SK-N-SH (cell line): ENCODE measurements at regions not wholly inside any gene's neighbourhood (a gene's known extent, or its start where the extent isn't known, plus 50 kb on each side); places are given as distances from the start of the nearest gene placed in this dataset.

Experiments
- CTCF ChIA-PET: fragments of 300-600, 350-600 bp; formaldehyde crosslinking; extraction: SDS; loops from one replicate; lab custom pipeline; 2021; lab: Yijun Ruan, JAX
- POLR2A ChIA-PET: fragments of 350-600 bp; sonication (Branson Sonifier 250); formaldehyde crosslinking; extraction: SDS; loops from one replicate; lab custom pipeline; 2020; ENCODE audit warnings: antibody characterized with exemption, inconsistent platforms; lab: Yijun Ruan, JAX
- DNase-seq: peaks from one replicate; pipeline ENCODE4 v3.0.0; 2012
- H2AFZ ChIP-seq: fragments of 200-600 bp; sonication (generic); 2 replicates; pipeline ENCODE4 v1.8.1; 2016; ENCODE audit warnings: antibody characterized with exemption, mild to moderate bottlenecking, low read depth
- H3F3A ChIP-seq: fragments of 200-600 bp; sonication (generic); replicated peaks from 2 replicates; pipeline ENCODE3; 2016; ENCODE audit warnings: antibody characterized with exemption, mild to moderate bottlenecking; ENCODE audit not compliant: insufficient read depth
- H3K27ac ChIP-seq, 2 experiments: fragments of 200-500 bp in 1 of 2; fragments of 200-600 bp in 1 of 2; sonication (Bioruptor generic) in 1 of 2; sonication (generic), shearing (Covaris generic) in 1 of 2; 2 replicates each; pipeline versions ENCODE4 v1.5.1 to v1.6.1; 2014 to 2016; ENCODE audit warnings: low read depth in 2 of 2, inconsistent platforms in 1 of 2, low read length in 1 of 2, mild to moderate bottlenecking in 1 of 2, mixed read lengths in 1 of 2
- H3K27me3 ChIP-seq: fragments of 200-600 bp; sonication (generic), shearing (Covaris generic); 2 replicates; pipeline ENCODE4 v1.6.1; 2016; ENCODE audit warnings: mixed run types; ENCODE audit not compliant: insufficient read depth
- H3K36me3 ChIP-seq, 2 experiments: fragments of 200-500 bp in 1 of 2; fragments of 200-600 bp in 1 of 2; sonication (Bioruptor generic) in 1 of 2; sonication (generic) in 1 of 2; replicated peaks in 1 of 2; 2 replicates each; pipeline versions ENCODE3 to v1.5.1; 2014 to 2016; ENCODE audit warnings: low read length in 1 of 2, mild to moderate bottlenecking in 1 of 2; ENCODE audit not compliant: insufficient read depth in 2 of 2, control insufficient read depth in 1 of 2
- H3K4me1 ChIP-seq, 2 experiments: fragments of 200-500 bp in 1 of 2; fragments of 200-600 bp in 1 of 2; sonication (Bioruptor generic) in 1 of 2; sonication (generic), shearing (Covaris generic) in 1 of 2; 2 replicates each; pipeline versions ENCODE4 v1.5.1 to v1.6.1; 2014 to 2016; ENCODE audit warnings: low read depth in 1 of 2, low read length in 1 of 2, mixed run types in 1 of 2; ENCODE audit not compliant: insufficient read depth in 2 of 2, control insufficient read depth in 1 of 2
- H3K4me2 ChIP-seq: fragments of 200-600 bp; sonication (generic), shearing (Covaris generic); 2 replicates; pipeline ENCODE4 v1.6.1; 2017; ENCODE audit warnings: mixed run types
- H3K4me3 ChIP-seq, 2 experiments: fragments of 200-500 bp in 1 of 2; fragments of 200-600 bp in 1 of 2; sonication (Bioruptor generic) in 1 of 2; sonication (generic), shearing (Covaris generic) in 1 of 2; 2 replicates each; pipeline versions ENCODE4 v1.5.1 to v1.8.1; 2014 to 2016; ENCODE audit warnings: low read depth in 2 of 2, inconsistent platforms in 1 of 2, low read length in 1 of 2, mild to moderate bottlenecking in 1 of 2, mixed read lengths in 1 of 2, moderate library complexity in 1 of 2
- H3K79me2 ChIP-seq: fragments of 200-600 bp; sonication (generic); 2 replicates; pipeline ENCODE4 v1.8.1; 2017; ENCODE audit warnings: mild to moderate bottlenecking; ENCODE audit not compliant: insufficient read depth
- H3K9ac ChIP-seq: fragments of 200-600 bp; sonication (generic); 2 replicates; pipeline ENCODE4 v1.6.1; 2017; ENCODE audit warnings: mixed run types
- H3K9me2 ChIP-seq: fragments of 200-600 bp; sonication (generic); 2 replicates; pipeline ENCODE4 v1.6.1; 2017; ENCODE audit warnings: mixed run types
- H3K9me3 ChIP-seq: fragments of 200-600 bp; sonication (generic); 2 replicates; pipeline ENCODE4 v1.6.1; 2017; ENCODE audit warnings: mixed run types, mild to moderate bottlenecking, moderate library complexity
- H4K20me1 ChIP-seq: fragments of 200-600 bp; sonication (generic); 2 replicates; pipeline ENCODE4 v1.6.1; 2017; ENCODE audit warnings: mild to moderate bottlenecking, mixed run types; ENCODE audit not compliant: insufficient read depth
- CHD2 ChIP-seq: fragments of 150-350 bp; IDR thresholded peaks from 2 replicates; pipeline ENCODE4 v1.6.1; 2018; ENCODE audit warnings: low read length; ENCODE audit not compliant: partially characterized antibody
- ELF1 ChIP-seq: IDR thresholded peaks from 2 replicates; pipeline ENCODE4 v1.4.0; 2012
- EP300 ChIP-seq, 2 experiments: IDR thresholded peaks; 2 replicates each; pipeline versions ENCODE4 v1.4.0 to v1.6.1; 2012; ENCODE audit warnings: borderline replicate concordance in 1 of 2, low read depth in 1 of 2, low read length in 1 of 2
- FOSL2 ChIP-seq: IDR thresholded peaks from 2 replicates; pipeline ENCODE4 v1.4.0; 2012; ENCODE audit warnings: low read depth, mild to moderate bottlenecking, moderate library complexity, borderline replicate concordance
- FOXJ3 ChIP-seq: sonication (generic); formaldehyde crosslinking; IDR thresholded peaks from 2 replicates; pipeline ENCODE4 v1.5.1; 2020; ENCODE audit warnings: mild to moderate bottlenecking, missing genetic modification reagents
- FOXM1 ChIP-seq: IDR thresholded peaks from 2 replicates; pipeline ENCODE4 v1.4.0; 2012; ENCODE audit warnings: low read depth, mild to moderate bottlenecking
- GABPA ChIP-seq: IDR thresholded peaks from 2 replicates; pipeline ENCODE4 v1.4.0; 2012; ENCODE audit warnings: low read depth, mild to moderate bottlenecking
- MEF2A ChIP-seq: IDR thresholded peaks from 2 replicates; pipeline ENCODE4 v1.4.0; 2012; ENCODE audit warnings: low read depth, borderline replicate concordance
- MXI1 ChIP-seq: IDR thresholded peaks from 2 replicates; pipeline ENCODE4 v1.6.1; 2012; ENCODE audit warnings: mild to moderate bottlenecking, low read depth, low read length, improper control_type of control experiment
- NFIC ChIP-seq: IDR thresholded peaks from 2 replicates; pipeline ENCODE4 v1.4.0; 2012; ENCODE audit warnings: borderline replicate concordance
- RAD21 ChIP-seq: IDR thresholded peaks from 2 replicates; pipeline ENCODE4 v1.6.1; 2012; ENCODE audit warnings: mild to moderate bottlenecking, low read length
- USF2 ChIP-seq: fragments of 150-350 bp; IDR thresholded peaks from 2 replicates; pipeline ENCODE4 v1.6.1; 2017; ENCODE audit warnings: antibody characterized with exemption, low read length, low read depth, borderline replicate concordance
- WGBS: methylation state at CpG from one replicate; pipeline ENCODE4 v1.1.6; 2017; ENCODE audit warnings: low lambda C conversion rate; 5-methylcytosine and 5-hydroxymethylcytosine counted together
- TF ChIP-seq, protein P1 (sequence below): IDR thresholded peaks from 2 replicates; pipeline ENCODE4 v1.6.1; 2012; ENCODE audit warnings: mild to moderate bottlenecking, low read depth, low read length, moderate library complexity
- TF ChIP-seq, protein P2 (sequence below): IDR thresholded peaks from 2 replicates; pipeline ENCODE4 v1.4.0; 2012; ENCODE audit warnings: low read depth
- TF ChIP-seq, protein P3 (sequence below): fragments of 200-600 bp; sonication (generic); IDR thresholded peaks from 2 replicates; pipeline ENCODE4 v1.6.1; 2017; ENCODE audit warnings: antibody characterized with exemption, mild to moderate bottlenecking, moderate library complexity
- TF ChIP-seq, protein P4 (sequence below): fragments of 150-350 bp; IDR thresholded peaks from 2 replicates; pipeline ENCODE4 v1.6.1; 2016; ENCODE audit warnings: mild to moderate bottlenecking, low read depth, low read length

GRCh38 chr15:97679106-97679688 is 281.3 kb upstream of the ARRDC4 start:
- WGBS, result 7% methylated on average over 6 of the region's 6 CpGs

GRCh38 chr15:97680606-97681220 is 279.8 kb upstream of the ARRDC4 start:
- no peaks in the 10 kb centered on the region for H4K20me1 ChIP-seq
- H3K79me2 ChIP-seq, result no peaks in the 10 kb centered on the region
- no peak overlapping the region for H2AFZ ChIP-seq
- no peak overlapping the region for H3K4me2 ChIP-seq
- no peaks in the 10 kb centered on the region for H3F3A ChIP-seq
- no peak overlapping the region for H3K27ac ChIP-seq
- no peaks in the 10 kb centered on the region for H3K36me3 ChIP-seq
- 3% methylated on average over 5 of the region's 5 CpGs for WGBS
- no peak for DNase-seq
- CTCF ChIA-PET, result no interaction called here
- TF ChIP-seq ELF1 (no peak), FOXJ3 (no peak), NFIC (no peak), MXI1 (no peak), MEF2A (no peak), FOXM1 (no peak), CHD2 (no peak), FOSL2 (no peak), USF2 (no peak), RAD21 (no peak), GABPA (no peak)
- TF ChIP-seq, protein P1, sequence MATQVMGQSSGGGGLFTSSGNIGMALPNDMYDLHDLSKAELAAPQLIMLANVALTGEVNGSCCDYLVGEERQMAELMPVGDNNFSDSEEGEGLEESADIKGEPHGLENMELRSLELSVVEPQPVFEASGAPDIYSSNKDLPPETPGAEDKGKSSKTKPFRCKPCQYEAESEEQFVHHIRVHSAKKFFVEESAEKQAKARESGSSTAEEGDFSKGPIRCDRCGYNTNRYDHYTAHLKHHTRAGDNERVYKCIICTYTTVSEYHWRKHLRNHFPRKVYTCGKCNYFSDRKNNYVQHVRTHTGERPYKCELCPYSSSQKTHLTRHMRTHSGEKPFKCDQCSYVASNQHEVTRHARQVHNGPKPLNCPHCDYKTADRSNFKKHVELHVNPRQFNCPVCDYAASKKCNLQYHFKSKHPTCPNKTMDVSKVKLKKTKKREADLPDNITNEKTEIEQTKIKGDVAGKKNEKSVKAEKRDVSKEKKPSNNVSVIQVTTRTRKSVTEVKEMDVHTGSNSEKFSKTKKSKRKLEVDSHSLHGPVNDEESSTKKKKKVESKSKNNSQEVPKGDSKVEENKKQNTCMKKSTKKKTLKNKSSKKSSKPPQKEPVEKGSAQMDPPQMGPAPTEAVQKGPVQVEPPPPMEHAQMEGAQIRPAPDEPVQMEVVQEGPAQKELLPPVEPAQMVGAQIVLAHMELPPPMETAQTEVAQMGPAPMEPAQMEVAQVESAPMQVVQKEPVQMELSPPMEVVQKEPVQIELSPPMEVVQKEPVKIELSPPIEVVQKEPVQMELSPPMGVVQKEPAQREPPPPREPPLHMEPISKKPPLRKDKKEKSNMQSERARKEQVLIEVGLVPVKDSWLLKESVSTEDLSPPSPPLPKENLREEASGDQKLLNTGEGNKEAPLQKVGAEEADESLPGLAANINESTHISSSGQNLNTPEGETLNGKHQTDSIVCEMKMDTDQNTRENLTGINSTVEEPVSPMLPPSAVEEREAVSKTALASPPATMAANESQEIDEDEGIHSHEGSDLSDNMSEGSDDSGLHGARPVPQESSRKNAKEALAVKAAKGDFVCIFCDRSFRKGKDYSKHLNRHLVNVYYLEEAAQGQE, result no peak
- TF ChIP-seq, protein P2, sequence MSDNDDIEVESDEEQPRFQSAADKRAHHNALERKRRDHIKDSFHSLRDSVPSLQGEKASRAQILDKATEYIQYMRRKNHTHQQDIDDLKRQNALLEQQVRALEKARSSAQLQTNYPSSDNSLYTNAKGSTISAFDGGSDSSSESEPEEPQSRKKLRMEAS, result no peak
- TF ChIP-seq, protein P3, sequence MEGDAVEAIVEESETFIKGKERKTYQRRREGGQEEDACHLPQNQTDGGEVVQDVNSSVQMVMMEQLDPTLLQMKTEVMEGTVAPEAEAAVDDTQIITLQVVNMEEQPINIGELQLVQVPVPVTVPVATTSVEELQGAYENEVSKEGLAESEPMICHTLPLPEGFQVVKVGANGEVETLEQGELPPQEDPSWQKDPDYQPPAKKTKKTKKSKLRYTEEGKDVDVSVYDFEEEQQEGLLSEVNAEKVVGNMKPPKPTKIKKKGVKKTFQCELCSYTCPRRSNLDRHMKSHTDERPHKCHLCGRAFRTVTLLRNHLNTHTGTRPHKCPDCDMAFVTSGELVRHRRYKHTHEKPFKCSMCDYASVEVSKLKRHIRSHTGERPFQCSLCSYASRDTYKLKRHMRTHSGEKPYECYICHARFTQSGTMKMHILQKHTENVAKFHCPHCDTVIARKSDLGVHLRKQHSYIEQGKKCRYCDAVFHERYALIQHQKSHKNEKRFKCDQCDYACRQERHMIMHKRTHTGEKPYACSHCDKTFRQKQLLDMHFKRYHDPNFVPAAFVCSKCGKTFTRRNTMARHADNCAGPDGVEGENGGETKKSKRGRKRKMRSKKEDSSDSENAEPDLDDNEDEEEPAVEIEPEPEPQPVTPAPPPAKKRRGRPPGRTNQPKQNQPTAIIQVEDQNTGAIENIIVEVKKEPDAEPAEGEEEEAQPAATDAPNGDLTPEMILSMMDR, result no peak
- TF ChIP-seq, protein P4, sequence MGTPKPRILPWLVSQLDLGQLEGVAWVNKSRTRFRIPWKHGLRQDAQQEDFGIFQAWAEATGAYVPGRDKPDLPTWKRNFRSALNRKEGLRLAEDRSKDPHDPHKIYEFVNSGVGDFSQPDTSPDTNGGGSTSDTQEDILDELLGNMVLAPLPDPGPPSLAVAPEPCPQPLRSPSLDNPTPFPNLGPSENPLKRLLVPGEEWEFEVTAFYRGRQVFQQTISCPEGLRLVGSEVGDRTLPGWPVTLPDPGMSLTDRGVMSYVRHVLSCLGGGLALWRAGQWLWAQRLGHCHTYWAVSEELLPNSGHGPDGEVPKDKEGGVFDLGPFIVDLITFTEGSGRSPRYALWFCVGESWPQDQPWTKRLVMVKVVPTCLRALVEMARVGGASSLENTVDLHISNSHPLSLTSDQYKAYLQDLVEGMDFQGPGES, result no peak
- TF ChIP-seq, all 33 proteins: peak for 0
- Histone ChIP-seq H3K9ac (no peak overlapping the region), H3K9me2 (no peaks in the 10 kb centered on the region), H3K9me3 (no peaks in the 10 kb centered on the region), H3K4me3 (no peak overlapping the region), H3K4me1 (no peaks in the 10 kb centered on the region), H3K27me3 (no peaks in the 10 kb centered on the region)
- POLR2A ChIA-PET, result no interaction called here

More at GRCh38 chr15:97679106-97679688, 281.3 kb upstream of the ARRDC4 start:
- no peak for DNase-seq
- Histone ChIP-seq H3K4me2 (no peak overlapping the region), H3K4me3 (no peak overlapping the region), H3K79me2 (no peaks in the 10 kb centered on the region), H3F3A (no peaks in the 10 kb centered on the region), H3K27ac (no peak overlapping the region), H3K9me2 (no peaks in the 10 kb centered on the region), H3K27me3 (no peaks in the 10 kb centered on the region), H3K9ac (no peak overlapping the region), H3K4me1 (no peaks in the 10 kb centered on the region), H4K20me1 (no peaks in the 10 kb centered on the region), H3K36me3 (no peaks in the 10 kb centered on the region)
- ChIA-PET POLR2A (no interaction called here), CTCF (no interaction called here)
- TF ChIP-seq EP300 (IDR thresholded peaks at IDR 0.05; ENCODE audit: borderline replicate concordance in 1 of 2, low read depth in 1 of 2, low read length in 1 of 2), result no peak
- TF ChIP-seq, protein P4, result no peak
- TF ChIP-seq, all 33 proteins: peak for 0
- no peaks in the 10 kb centered on the region for H3K9me3 ChIP-seq
- H2AFZ ChIP-seq, result no peak overlapping the region
